ENCODE measurements at regions not wholly inside any gene's neighbourhood (a gene's known extent, or its start where the extent isn't known, plus 50 kb on each side); places are given as distances from the start of the nearest gene placed in this dataset.

- no peak for ATAC-seq
Observed at GRCh38 chr2:7242189-7242867, 325.1 kb downstream of the RNF144A start.

GRCh38 chr2:7243276-7243675 is 326.1 kb downstream of the RNF144A start:
- no peak for DNase-seq (ENCODE audit: low read depth, low spot score)
- intact Hi-C loops (cut with micrococcal nuclease): no loop called here
- no peaks in the 10 kb centered on the region for H3K4me1 ChIP-seq (ENCODE audit: control insufficient read depth in 1 of 2, insufficient read depth in 2 of 2, low read length in 2 of 2)
- H3K79me2 ChIP-seq (ENCODE audit: insufficient read depth, low read length): no peaks in the 10 kb centered on the region
- ChIA-PET POLR2A (no interaction called here), RAD21 (ENCODE audit: low non-redundant PET in 1 of 2, low total read pairs in 2 of 2, uncharacterized antibody in 2 of 2, unreplicated experiment in 2 of 2) (no interaction called here), CTCF (no interaction called here)
- H3K9me3 ChIP-seq (ENCODE audit: control insufficient read depth in 1 of 2, insufficient read depth in 1 of 2, low read depth in 1 of 2, low read length in 2 of 2): no peaks in the 10 kb centered on the region
- H3K27me3 ChIP-seq (ENCODE audit: insufficient read depth, low read length): 0 out of 2 replicates have a peak, but pooled peaks cover 12% of the 10 kb centered on the region
- H2AFZ ChIP-seq (ENCODE audit: low read depth, low read length, poor library complexity, severe bottlenecking): no peak overlapping the region
- no peak overlapping the region for H3K4me2 ChIP-seq (ENCODE audit: low read length)
- H3K27ac ChIP-seq (ENCODE audit: low read depth, low read length): no peak overlapping the region
- no peaks in the 10 kb centered on the region for H3K36me3 ChIP-seq (ENCODE audit: control insufficient read depth in 1 of 2, insufficient read depth in 2 of 2, low read length in 2 of 2)
- BruUV-seq (replicated peaks): no TSS peak
- no peak overlapping the region for H3K9ac ChIP-seq (ENCODE audit: low read length)
- no peaks in the 10 kb centered on the region for H3K9me2 ChIP-seq (ENCODE audit: insufficient read depth)
- no peak for ATAC-seq
- no peaks in the 10 kb centered on the region for H4K20me1 ChIP-seq (ENCODE audit: insufficient read depth)
- H3K4me3 ChIP-seq (replicated peaks in 1 of 2; ENCODE audit: low read depth in 1 of 2, low read length in 2 of 2): no peak overlapping the region
- TF ChIP-seq EGR1 (IDR thresholded peaks at IDR 0.05; ENCODE audit: low read depth): no peak
- no peak for TF ChIP-seq YY1 (IDR thresholded peaks at IDR 0.05; ENCODE audit: extremely low read depth, insufficient replicate concordance, low read depth, low read length)
- TF ChIP-seq CBX3 (IDR thresholded peaks at IDR 0.05; ENCODE audit: low read depth): no peak
- TF ChIP-seq ZBTB33 (IDR thresholded peaks at IDR 0.05; ENCODE audit: extremely low read depth, insufficient replicate concordance, low read length): no peak
- no peak for TF ChIP-seq FOSL1 (IDR thresholded peaks at IDR 0.05; ENCODE audit: low read depth)
- TF ChIP-seq REST (IDR thresholded peaks at IDR 0.05; ENCODE audit: low read depth): no peak
- no peak for TF ChIP-seq POLR2AphosphoS5 (IDR thresholded peaks at IDR 0.05; ENCODE audit: low read depth, low read length)
- no peak for TF ChIP-seq EZH2 (IDR thresholded peaks at IDR 0.05)
- TF ChIP-seq SIN3A (IDR thresholded peaks at IDR 0.05; ENCODE audit: low read depth): no peak
- TF ChIP-seq ZFX (IDR thresholded peaks at IDR 0.05): no peak
- TF ChIP-seq ATF3 (IDR thresholded peaks at IDR 0.05): no peak

More at GRCh38 chr2:7242189-7242867, 325.1 kb downstream of the RNF144A start:
- H3K9ac ChIP-seq (ENCODE audit: low read length): no peak overlapping the region
- H3K36me3 ChIP-seq (ENCODE audit: control insufficient read depth in 1 of 2, insufficient read depth in 2 of 2, low read length in 2 of 2): no peaks in the 10 kb centered on the region
- no peak overlapping the region for H3K4me3 ChIP-seq (replicated peaks in 1 of 2; ENCODE audit: low read depth in 1 of 2, low read length in 2 of 2)
- ChIA-PET POLR2A (no interaction called here), CTCF (no interaction called here), RAD21 (ENCODE audit: low non-redundant PET in 1 of 2, low total read pairs in 2 of 2, uncharacterized antibody in 2 of 2, unreplicated experiment in 2 of 2) (no interaction called here)
- no peak overlapping the region for H3K4me2 ChIP-seq (ENCODE audit: low read length)
- no peak overlapping the region for H2AFZ ChIP-seq (ENCODE audit: low read depth, low read length, poor library complexity, severe bottlenecking)
- H3K79me2 ChIP-seq (ENCODE audit: insufficient read depth, low read length): no peaks in the 10 kb centered on the region
- no peak overlapping the region for H3K27ac ChIP-seq (ENCODE audit: low read depth, low read length)
- H3K27me3 ChIP-seq (ENCODE audit: insufficient read depth, low read length): 0 out of 2 replicates have a peak, but pooled peaks cover 15% of the 10 kb centered on the region
- intact Hi-C loops (cut with micrococcal nuclease): no loop called here
- no peak for DNase-seq (ENCODE audit: low read depth, low spot score)
- TF ChIP-seq EZH2phosphoT487 (IDR thresholded peaks at IDR 0.05; ENCODE audit: borderline replicate concordance): no peak
- H3K4me1 ChIP-seq (ENCODE audit: control insufficient read depth in 1 of 2, insufficient read depth in 2 of 2, low read length in 2 of 2): no peaks in the 10 kb centered on the region
- no peaks in the 10 kb centered on the region for H3K9me3 ChIP-seq (ENCODE audit: control insufficient read depth in 1 of 2, insufficient read depth in 1 of 2, low read depth in 1 of 2, low read length in 2 of 2)
- no TSS peak for BruUV-seq (replicated peaks)
- H3K9me2 ChIP-seq (ENCODE audit: insufficient read depth): no peaks in the 10 kb centered on the region
- H4K20me1 ChIP-seq (ENCODE audit: insufficient read depth): no peaks in the 10 kb centered on the region
